Superior temporal gyrus (tissue), 1 donor: ENCODE measurements at regions not wholly inside any gene's neighbourhood (a gene's known extent, or its start where the extent isn't known, plus 50 kb on each side); places are given as distances from the start of the nearest gene placed in this dataset.

Experiments used
- DNase-seq: peaks from one replicate; pipeline ENCODE4 v3.0.0-alpha.2; 2016; ENCODE audit errors: extremely low spot score

DNA sequence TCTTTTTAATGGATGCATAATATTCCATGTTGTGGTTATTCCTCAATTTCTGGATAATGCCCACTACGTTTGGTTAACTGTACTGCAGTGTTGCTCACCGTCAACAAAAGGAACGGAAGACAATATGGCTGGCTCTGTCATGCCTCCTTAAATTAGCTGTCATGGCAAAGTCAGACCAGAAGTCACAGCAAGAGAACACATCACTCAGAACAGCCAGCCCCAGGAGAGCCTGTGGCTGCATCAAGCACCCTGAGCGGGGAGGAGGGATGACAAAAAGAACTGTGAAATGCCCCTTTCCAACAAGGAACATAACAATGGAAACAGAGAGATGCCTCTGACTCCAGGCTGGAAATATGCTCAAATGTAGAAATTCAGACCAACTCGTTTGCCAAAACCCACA is 366.0 kb upstream of the ZNF507 start:
- DNase-seq, result no peak

DNA sequence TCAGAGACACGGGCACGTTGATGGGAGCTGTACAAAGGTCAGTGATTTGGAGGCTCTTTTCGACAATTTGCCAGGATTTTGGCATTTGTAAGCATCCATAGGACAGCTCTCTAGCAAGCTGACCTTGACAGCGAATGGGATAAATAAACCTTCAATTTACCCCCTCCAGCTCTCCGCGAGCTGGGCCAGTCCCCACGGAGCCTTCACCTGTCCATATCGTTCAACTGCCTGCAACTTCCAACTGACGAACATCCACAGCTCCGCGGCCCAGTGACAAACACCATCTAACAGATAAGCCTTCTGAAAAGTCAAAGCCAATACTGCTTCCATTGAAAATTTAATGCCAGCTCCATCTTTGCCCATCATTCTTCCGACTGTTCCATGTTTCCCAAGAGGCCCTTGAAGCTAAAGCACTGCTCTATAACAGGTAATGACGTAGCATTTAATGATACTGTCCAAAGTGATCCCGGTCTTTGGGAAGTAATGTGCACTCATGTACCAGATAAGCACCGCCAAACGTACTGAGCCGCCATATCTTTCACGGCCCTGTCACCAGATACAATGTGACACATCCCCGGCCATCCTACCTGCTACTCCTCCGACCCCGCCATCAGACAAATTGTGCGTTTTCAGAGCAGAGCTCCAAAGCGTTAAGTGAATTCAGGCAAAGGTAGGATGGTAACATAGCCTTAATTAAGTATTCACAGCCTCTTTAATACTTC is 365.3 kb upstream of the ZNF507 start:
- DNase-seq, result no peak

DNA sequence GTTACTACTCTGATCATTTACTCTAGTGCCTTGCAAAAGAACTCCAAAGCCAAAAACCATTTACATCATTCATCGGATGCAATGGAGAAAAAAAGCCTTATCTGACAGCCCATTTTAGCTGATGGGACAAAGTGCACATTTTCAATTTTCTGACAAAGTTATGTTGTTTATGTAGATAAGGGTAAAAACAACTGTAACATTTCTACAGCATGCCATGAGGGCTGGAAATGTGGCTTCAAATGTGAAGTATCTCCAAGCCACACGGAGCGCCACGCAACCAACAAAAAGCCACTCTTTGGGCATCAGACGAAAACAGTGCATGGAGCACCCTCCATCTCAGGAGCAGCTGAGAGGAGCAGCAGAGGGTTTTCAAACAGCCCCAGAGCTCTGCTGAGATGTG is 364.6 kb upstream of the ZNF507 start:
- no peak for DNase-seq

GRCh38 chr19:31981545-31981944 is 363.9 kb upstream of the ZNF507 start:
- DNase-seq, result no peak

DNA sequence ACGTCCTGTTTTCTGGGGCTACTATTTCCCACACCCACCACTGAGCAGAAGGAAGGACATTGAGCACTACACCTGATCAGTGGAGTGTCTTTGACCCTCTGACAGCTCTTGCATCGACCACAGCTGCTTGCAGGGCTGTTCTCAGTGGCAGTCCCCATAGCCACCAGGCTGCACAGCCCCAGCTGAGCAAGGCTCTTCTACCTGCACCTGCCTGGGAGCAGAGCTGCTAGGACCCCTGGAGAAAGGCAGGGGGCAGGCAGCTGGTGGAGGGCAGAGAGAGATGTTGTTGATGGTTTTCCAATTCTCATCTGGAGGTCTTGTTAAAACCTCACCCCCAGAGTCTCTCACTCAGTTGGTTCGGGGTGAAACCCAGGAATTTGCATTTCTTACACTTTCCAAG is 361.8 kb upstream of the ZNF507 start:
- no peak for DNase-seq

GRCh38 chr19:31985001-31985605 is 360.3 kb upstream of the ZNF507 start:
- DNase-seq, result no peak

- DNase-seq, result no peak
Observed at GRCh38 chr19:31986951-31987350, 358.5 kb upstream of the ZNF507 start.

- no peak for DNase-seq
Observed at GRCh38 chr19:31988256-31988655, 357.2 kb upstream of the ZNF507 start.

DNA sequence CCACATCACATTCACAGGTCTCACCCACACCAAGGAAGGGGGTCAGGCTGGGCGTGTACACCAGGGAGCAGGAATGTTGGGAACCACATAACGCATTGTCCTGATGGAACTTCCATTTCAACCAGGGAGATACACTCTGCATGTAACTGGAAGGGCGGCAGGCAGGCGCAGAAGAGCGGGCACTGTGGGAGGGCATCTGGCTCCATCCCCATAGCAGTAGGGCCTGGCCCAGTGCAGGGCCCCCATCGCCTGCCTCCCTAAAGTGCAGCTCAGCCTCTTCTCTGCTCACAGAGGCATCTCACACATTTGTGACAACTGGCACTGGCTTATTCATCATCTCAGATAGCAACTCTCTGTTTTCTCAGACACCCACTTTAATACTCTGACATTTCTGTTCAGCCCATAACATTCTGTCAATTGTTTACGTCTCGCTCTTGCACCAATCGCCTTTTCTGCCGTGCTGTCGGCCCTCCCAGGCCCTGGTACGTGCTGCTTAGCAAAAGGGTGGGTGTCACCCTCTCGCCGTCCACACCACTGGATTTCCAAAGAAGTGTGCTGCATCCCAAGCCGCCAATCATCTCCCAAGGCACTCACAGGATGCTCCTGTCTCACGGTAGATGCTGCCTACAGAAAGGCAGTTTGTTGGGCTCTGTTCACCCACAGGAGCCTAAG is 353.3 kb upstream of the ZNF507 start:
- DNase-seq, result no peak

- no peak for DNase-seq
Observed at GRCh38 chr19:31992750-31993149, 352.7 kb upstream of the ZNF507 start.

DNA sequence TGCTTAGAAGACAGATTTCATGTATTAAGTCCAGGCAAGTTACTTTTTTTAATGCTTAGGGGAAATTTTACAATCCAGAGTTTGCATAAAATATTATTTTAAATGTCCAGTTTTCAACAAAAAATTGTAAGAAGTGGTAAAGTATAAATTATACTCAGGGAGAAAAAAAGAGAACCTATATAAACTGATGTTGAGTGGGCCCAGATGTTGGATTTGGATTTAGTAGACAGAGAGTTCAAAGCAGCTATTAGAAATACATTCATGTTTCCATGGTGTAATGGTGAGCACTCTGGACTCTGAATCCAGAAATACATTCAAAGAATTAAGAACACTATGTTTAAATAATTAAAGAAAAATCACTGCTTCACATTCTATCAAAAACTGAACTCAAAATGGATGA is 349.9 kb upstream of the ZNF507 start:
- DNase-seq, result no peak

DNA sequence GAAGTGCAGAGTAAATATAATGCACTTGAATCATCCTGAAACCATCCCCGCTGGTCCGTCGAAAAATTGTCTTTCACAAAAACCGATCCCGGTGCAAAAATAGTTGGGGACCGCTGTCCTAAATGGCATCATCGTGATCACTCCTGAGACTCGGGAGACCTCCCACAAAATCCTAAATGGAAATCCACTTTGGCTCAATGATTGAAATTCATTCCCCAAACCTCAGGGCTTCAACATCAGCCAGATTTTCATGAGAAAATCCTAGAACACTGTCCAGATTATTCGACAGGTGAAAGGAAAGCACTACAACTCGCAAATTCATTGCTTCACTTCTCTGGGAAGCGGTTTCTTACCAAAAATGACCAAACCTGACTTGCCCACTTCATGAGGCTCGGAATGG is 335.3 kb upstream of the ZNF507 start:
- DNase-seq, result no peak

DNA sequence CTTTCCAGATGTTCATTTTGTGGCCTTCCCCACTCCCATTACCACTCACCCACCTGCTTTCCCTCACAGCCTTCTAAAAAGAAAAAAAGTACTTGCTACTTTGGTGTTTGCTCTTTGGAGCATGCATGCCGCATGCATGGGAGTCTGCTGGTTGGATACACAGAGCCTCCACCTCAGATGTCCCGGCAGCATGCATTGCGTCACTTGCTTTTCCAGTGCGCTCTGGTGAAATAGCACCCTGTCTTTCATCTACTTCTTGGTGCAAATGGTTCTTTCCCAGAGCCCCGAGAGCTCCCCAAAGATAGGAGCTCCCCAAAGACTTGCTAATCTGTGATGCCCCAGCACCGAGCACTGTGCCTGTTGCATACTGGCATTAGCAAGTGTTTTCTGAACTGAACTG is 333.2 kb upstream of the ZNF507 start:
- no peak for DNase-seq

GRCh38 chr19:32012886-32013631 is 332.4 kb upstream of the ZNF507 start:
- no peak for DNase-seq

DNA sequence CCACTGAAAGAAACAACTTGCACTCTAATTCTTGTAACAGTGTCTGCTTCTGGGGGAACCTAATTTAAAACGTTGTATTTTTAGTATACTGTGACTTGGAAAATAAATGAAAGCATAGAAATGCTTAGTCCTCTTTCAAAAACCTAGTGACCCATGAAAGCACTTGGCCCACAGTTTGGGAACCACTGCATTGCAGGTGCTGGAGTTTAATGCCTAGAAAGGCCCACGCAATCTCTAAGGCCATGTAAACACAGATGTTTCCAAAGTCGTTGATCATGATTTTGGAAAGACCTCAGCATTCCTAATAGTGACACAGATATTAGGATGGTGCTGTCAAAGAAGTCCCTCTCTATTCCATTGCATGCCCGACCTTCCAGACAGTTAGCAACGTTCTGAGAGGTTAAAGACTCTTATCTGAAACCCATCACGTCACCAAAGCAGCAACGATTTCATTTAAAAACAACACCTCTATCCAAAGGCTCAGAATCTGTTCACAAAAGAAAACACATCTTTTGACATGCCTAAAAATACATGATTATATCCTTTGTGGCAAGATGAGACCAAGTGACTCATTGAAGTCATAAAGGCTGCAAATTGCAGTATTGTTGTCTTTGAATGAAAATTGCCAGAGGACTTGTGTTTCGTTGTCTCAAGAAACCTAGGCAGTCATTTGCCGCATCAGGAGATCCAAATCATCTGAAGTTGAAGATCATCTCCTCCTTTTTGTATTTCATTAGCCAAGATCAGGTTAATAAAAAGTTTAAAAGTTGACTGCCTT is 328.0 kb upstream of the ZNF507 start:
- DNase-seq, result no peak

GRCh38 chr19:32018014-32018413 is 327.4 kb upstream of the ZNF507 start:
- no peak for DNase-seq

GRCh38 chr19:32020538-32020937 is 324.9 kb upstream of the ZNF507 start:
- no peak for DNase-seq

- no peak for DNase-seq
Observed at GRCh38 chr19:32022044-32022640, 323.3 kb upstream of the ZNF507 start.

GRCh38 chr19:32022731-32023563 is 322.5 kb upstream of the ZNF507 start:
- no peak for DNase-seq

- no peak for DNase-seq
Observed at GRCh38 chr19:32023564-32023832, 321.9 kb upstream of the ZNF507 start.

DNA sequence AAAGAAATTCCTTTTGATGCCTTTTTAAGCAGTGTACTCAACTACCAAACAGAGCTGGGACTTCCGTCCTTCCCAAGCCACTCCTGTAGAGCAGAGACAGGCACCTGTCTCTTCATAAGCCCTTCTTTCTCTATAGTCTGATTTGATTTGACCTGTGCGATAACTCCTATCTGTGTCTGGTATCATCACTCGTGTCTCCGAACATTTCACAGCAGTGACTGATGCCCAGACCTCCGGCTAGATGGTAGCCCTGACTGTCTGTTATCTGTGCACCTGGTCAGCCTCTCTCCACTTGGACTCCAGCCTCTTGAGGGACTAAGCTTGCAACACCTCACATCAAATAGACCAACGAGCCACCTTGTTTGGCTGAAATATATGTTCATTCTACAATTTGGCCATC is 316.2 kb upstream of the ZNF507 start:
- DNase-seq, result no peak
